Activated CD8-positive, alpha-beta memory T cell treated with anti-CD3 and anti-CD28 coated beads for 1 hour (primary cell): ENCODE measurements at regions not wholly inside any gene's neighbourhood (a gene's known extent, or its start where the extent isn't known, plus 50 kb on each side); places are given as distances from the start of the nearest gene placed in this dataset.

Experiments used
- DNase-seq, 2 donors: peaks; one replicate each; pipeline ENCODE4 v3.0.0-alpha.2; 2020; ENCODE audit warnings: low read depth in 1 of 2; ENCODE audit errors: extremely low read depth in 1 of 2

DNA sequence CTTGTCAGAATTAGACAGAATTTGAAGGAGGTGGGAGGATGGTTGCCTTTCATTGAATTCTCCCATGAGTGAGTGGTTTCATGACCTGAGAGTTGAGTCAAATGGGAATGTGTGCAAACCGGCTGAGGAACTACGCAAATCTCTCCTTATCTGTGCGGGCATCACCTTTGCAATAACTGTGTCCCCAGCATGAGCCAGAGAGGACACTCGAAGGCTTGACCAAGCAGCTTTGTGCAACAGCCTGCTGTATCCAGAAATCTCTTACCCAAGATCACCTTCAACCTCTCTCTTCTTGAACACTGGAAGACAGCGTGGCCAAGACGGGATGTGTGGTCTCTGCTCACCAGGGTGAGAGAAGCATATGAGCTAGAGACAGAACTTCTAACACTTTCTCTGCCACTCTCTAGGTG, 93.8 kb upstream of the IKZF1 start:
- no peak for DNase-seq

DNA sequence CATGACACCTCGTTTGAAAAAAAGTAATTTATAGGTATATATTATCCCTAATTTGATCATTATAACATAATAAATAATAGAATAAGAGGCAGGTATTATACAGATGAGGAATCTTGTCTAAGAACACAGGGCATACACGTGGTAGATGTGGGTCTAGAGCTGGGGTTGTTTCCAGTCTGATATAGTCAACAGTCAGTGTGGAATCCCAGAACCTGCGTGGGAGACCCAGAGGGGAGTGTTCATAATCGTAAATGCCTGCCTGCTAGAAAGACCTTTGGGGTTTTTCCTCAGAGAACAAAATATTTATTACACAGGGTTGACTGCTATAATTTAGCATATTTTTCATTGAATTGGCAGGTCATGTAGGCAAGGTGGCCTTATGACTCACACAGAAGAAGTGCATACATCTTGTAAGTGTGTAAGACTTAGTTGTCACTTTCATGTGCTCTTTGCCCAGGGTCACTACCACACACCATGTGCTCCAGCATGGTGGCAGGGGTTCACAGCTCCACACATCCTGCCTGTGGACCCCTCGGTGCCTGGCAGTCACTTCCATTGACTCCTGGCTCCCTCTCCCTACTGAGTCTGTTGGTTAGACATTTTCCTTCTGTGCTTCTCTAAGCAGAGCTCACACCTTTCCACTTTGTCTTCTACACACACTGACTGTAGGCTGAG, 94.9 kb upstream of the IKZF1 start:
- no peak for DNase-seq

DNA sequence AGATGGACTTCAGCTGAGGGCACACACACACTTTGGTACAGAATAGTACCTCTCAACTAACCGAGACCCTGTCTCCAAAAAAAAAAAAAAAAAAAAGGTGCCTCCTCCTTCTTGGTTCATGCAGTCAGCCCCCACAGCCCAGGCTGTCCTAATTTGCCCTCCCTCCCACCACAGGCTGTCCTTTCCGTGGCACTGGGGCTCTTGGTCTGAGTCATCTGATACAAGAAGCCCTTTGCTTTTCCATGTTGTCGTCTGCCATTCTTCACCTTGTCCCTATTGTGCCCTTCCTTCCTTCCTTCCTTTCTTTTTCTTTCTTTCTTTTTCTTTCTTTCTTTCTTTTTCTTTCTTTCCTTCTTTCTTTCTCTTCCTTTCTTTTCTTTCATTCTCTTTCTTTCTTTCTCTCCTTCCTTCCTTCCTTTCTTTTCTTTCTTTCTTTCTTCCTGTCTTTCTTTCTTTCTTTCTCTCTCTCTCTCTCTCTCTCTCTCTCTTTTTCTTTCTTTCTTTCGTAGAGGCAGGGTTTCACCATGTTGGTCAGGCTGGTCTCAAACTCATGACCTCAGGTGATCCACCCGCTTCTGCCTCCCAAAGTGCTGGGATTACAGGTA, 96.0 kb upstream of the IKZF1 start:
- no peak for DNase-seq

GRCh38 chr7:50207686-50208255, 96.7 kb upstream of the IKZF1 start:
- DNase-seq = no peak

DNA sequence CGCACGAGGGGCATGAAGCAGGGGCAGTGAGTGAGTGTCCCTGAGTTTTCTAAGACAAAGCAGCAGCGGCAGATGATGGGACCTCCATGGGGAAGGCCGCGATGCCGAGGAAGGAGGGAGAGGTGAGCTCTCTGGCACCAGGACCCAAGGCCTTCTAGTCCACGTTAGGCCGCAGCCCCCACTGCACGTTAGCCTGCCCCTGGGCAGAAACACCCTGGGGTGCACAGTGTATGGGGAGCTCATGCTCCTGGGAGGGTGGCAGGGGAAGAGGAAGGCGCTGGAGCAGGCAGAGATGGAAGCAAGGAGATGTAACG, 97.3 kb upstream of the IKZF1 start:
- DNase-seq = no peak

GRCh38 chr7:50206453-50207250, 97.9 kb upstream of the IKZF1 start:
- peak; percentile 45 to 66 for DNase-seq

DNA sequence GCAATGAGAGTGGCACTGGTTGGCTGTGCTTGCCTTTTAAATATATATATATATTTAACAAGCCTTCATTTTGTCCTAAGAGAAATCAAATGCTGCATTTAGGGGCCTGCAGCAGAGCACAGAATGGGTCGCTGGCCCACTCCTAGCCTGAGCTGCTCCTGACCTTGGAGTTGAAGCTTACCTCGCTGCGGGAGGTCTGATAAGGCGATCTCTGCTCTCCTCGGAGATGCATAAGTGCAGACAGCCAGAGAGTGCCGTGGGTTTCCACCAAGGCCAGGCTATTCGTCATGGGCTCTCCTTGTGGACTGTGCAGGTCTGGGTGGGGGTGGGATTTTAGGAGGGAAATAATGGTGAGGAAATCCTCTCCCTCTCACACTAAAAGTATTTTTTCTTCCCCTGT, 99.5 kb upstream of the IKZF1 start:
- no peak for DNase-seq

- DNase-seq = no peak
These were observed 99.9 kb upstream of the IKZF1 start for GRCh38 chr7:50204581-50204980.

DNA sequence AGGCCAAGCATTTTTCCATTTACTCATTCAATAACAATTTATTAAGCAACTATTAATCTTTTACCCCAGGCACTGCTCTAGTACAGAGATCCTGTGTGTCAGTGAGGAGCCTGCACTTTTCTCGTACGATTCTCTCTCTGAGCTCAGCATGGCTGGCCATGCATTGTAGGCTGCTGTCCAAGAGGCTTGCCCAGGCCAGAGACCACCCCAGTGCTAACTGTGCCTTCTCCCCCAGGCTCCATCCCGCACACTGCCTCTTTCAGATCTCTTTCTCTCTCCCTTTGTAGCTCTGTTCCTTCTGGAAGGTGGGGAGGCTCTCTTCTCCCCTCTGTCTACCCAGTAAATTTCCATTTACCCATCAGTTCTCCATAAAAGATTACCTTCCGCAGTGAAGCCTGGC, 101.0 kb upstream of the IKZF1 start:
- DNase-seq = no peak

- DNase-seq = no peak
These were observed 102.4 kb upstream of the IKZF1 start for GRCh38 chr7:50202052-50202555.

DNA sequence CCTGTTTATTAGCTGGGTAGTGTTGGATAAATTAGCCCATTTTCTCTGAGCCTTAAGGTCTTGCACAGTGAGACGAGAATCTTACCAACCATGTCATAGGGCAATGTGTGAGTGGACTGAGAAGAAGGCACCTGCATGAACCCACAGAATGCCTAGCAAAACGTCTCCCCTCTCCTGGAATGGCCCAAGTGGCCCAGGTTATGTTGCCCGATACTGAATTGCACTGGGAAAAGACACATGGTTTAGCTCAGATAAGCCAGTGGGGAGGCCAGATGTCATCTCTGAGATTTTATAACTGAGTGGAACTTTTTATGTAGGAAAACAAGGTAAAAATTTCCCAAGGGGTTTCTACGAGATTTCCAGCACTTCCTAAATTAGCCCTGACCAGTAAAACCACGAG, 104.7 kb upstream of the IKZF1 start:
- DNase-seq = no peak

GRCh38 chr7:50197549-50197948, 104.5 kb upstream of the ZPBP start:
- DNase-seq = peak in 1 of 2 donors; percentile 33

DNA sequence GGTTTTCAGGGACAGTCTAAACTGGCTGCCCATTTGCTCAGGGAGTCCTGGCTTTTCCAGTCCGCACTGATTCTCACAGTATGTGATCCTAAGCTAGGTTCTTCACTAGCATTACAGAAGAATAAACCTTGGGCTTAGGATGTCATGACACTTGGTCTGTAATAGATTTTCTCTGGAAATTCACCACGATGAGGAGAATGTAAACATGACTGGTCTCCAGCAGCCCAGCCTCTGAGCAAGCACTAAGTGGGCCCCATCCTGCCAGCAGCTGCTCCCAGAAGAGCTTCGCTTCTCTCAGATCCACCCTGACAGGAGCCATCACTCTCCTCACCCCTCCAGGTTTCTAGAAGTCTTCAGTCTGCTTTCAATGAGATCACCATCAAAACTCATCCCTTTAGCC, 103.7 kb upstream of the ZPBP start:
- DNase-seq = no peak

DNA sequence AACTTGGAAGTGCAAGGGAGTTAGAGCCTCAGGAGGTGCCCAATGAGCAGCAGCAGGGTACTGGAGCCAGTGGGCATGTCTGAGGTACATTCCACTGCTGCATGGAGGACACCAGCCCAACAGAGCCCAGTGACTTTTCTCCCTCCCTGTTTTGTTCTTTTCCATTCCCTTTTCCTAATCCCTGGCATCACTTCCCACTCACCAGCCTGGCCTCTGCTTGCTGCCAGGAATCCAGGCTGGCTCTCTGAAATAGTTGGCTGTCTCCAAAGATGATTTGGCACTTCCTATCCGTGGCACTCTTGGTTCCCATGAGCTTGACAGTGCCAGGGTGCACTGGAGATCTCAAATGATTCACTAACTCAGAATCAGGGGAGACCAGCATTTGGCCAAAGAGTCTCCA, 97.7 kb upstream of the ZPBP start:
- no peak for DNase-seq

DNA sequence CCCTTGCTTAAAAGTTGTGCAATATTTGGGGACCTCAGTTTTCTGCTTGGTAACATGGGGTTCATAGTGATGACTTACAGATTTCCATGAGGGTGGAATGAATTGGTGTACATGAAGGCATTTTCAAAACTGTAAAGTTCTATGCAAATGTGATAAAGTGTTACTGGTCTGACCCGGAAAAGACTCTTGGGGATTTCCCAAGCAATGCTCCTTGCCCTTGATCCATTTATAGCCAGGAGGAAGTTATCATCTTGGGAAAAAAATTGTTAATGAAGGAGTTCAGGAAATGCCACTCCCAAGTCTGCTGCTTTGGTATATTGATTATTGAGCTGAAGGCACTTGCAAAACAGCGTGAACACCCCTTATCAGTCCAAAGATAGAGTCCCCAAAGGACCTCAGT, 96.3 kb upstream of the ZPBP start:
- DNase-seq = no peak

GRCh38 chr7:50185951-50186682, 93.1 kb upstream of the ZPBP start:
- DNase-seq = no peak

DNA sequence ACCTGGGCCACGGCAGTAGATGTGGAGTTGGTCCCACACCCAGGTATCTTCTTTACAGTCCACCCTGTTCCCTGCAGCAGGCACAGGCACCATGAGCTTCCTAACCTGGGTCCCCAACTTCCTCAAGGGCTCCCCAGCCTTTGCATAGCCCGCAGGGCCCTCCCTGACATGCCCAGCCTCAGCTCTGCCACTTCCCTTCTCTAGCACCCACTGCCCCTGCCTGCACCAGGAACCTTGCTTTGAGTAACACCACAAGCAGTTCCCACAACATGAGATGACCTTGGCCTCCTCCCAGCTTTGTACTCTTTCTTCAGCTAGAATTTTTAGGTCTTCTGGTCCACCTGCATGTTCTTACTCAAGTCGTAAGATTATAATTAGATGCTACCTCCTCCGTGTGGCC, 92.2 kb upstream of the ZPBP start:
- DNase-seq = no peak

DNA sequence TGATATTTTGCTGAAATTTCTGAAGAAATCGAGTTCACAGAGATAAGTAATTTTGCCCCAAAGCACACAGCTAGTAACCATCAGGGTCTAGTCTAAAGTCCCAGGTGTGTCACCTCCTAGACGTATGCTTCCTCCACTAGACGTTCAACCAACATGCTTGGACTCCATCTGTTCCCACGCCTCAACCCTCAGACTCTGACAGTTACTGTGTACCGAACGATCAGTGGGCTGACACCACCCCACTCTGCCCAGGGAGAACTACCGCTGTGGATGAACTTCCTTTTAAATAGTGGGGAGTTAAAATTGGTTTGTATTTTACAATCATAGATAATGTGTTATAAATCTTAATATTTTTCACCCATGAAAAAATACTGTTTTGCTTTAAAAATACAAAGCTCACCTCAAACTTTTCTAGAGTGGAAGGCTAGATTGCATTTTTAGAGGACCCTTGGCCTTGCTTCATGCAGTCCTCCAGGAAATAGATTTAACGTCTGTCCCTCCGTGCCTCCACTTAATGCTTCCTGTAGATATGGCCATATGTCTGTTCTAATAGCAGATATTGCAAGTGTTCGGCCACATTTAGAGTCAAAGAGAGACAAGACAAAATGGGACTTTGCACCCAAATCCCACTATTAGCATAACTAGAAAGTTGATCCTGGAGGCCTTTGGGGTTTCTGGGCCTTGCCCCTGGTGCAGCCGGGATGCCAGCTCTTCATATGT, 91.4 kb upstream of the ZPBP start:
- no peak for DNase-seq

GRCh38 chr7:50182759-50183158, 89.7 kb upstream of the ZPBP start:
- DNase-seq = no peak

- no peak for DNase-seq
These were observed 88.0 kb upstream of the ZPBP start for GRCh38 chr7:50181081-50181480.
